K562 (cell line): ENCODE measurements at regions not wholly inside any gene's neighbourhood (a gene's known extent, or its start where the extent isn't known, plus 50 kb on each side); places are given as distances from the start of the nearest gene placed in this dataset.

Experiments used
- RBBP5 ChIP-seq: fragments of 200-600 bp; sonication (generic); IDR thresholded peaks from 2 replicates; pipeline ENCODE4 v1.6.1; 2012; ENCODE audit warnings: borderline replicate concordance, mild to moderate bottlenecking, low read length, control low read depth, inconsistent platforms; ENCODE audit not compliant: insufficient read depth, poor library complexity, severe bottlenecking
- SRSF9 ChIP-seq: fragments of 200-400 bp; formaldehyde crosslinking; IDR thresholded peaks from 2 replicates; pipeline ENCODE4 v1.6.1; 2017; ENCODE audit warnings: low read depth, low read length, borderline replicate concordance

DNA sequence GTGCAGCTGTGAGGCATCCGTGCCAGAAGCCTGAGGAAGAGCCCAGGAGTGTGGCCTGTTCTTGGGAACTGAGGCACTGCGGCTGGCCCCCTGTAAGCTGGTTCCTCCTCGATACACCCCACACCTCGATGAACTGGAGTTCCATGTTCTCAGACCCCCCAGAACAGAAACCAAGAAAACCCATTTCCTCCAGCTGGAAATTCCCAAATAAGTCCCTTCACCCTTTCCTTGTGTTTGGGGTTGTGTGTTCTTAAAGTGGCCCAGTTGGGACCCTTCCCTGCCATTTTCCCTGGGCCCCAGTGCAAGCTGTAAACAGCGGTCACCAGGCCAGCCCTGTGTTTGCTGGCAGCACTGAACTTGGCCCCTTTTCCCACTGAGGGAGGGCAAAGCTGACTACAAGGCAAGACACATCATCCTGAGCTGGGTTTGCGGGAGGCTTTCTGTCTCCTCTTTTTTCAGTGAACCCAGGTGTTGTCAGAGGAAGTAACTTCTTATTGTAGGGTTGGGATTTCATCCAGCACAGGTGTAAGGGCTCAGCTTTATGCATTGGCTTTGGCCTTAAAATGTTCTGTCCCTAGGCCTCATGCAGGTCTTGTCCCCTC, 60.1 kb upstream of the MPEG1 start:
- TF ChIP-seq SRSF9 (no peak), RBBP5 (no peak)
